Gastrocnemius medialis (tissue), 4 donors: ENCODE measurements at regions not wholly inside any gene's neighbourhood (a gene's known extent, or its start where the extent isn't known, plus 50 kb on each side); places are given as distances from the start of the nearest gene placed in this dataset.

Experiments used
- CTCF ChIP-seq, 5 experiments: fragments of 450-650 bp in 3 of 5; fragments of 200-600 bp in 2 of 5; sonication (generic) in 2 of 5; IDR thresholded peaks in 4 of 5; conservative IDR thresholded peaks in 1 of 5; 1 replicate in 4 of 5; 2 replicates in 1 of 5; pipeline ENCODE4 v1.5.1; 2016 to 2019; ENCODE audit warnings: antibody characterized with exemption in 5 of 5, mild to moderate bottlenecking in 3 of 5, moderate library complexity in 3 of 5
- POLR2A ChIP-seq, 2 donors: fragments of 450-650 bp; IDR thresholded peaks; one replicate each; pipeline ENCODE4 v1.6.1; 2017; ENCODE audit warnings: antibody characterized with exemption in 2 of 2, mild to moderate bottlenecking in 2 of 2, moderate library complexity in 2 of 2

- TF ChIP-seq CTCF (IDR thresholded peaks at IDR 0.05 in 4 of 5, conservative IDR thresholded peaks at IDR 0.05 in 1 of 5), result no peak
- no peak for TF ChIP-seq POLR2A (IDR thresholded peaks at IDR 0.05)
Measured at GRCh38 chr4:132026166-132026565, 1122.9 kb upstream of the PCDH10 start.
